SJCRH30 (cell line): ENCODE measurements at regions not wholly inside any gene's neighbourhood (a gene's known extent, or its start where the extent isn't known, plus 50 kb on each side); places are given as distances from the start of the nearest gene placed in this dataset.

Experiments used
- DNase-seq, 2 experiments: peaks; one replicate each; pipeline ENCODE4 v3.0.0-alpha.2; 2015 to 2020
- H3K27ac ChIP-seq: fragments of 250-450 bp; sonication (Bioruptor Pico); 2 replicates; pipeline ENCODE4 v1.5.1; 2020; ENCODE audit warnings: mild to moderate bottlenecking, moderate library complexity
- H3K27me3 ChIP-seq: fragments of 250-450 bp; sonication (Bioruptor Pico); 2 replicates; pipeline ENCODE4 v1.5.1; 2020; ENCODE audit warnings: mild to moderate bottlenecking, moderate library complexity
- H3K36me3 ChIP-seq: fragments of 250-450 bp; sonication (Bioruptor Pico); 2 replicates; pipeline ENCODE4 v1.5.1; 2020; ENCODE audit warnings: mild to moderate bottlenecking, moderate library complexity
- H3K4me1 ChIP-seq: fragments of 250-450 bp; sonication (Bioruptor Pico); 2 replicates; pipeline ENCODE4 v1.5.1; 2020; ENCODE audit warnings: mild to moderate bottlenecking, moderate library complexity
- H3K4me3 ChIP-seq: fragments of 250-450 bp; sonication (Bioruptor Pico); 2 replicates; pipeline ENCODE4 v1.5.1; 2020; ENCODE audit warnings: mild to moderate bottlenecking, moderate library complexity
- H3K9me3 ChIP-seq: fragments of 250-450 bp; sonication (Bioruptor Pico); replicated peaks from 2 replicates; pipeline ENCODE4 v1.5.1; 2020; ENCODE audit warnings: mild to moderate bottlenecking, moderate library complexity

- Histone ChIP-seq H3K36me3 (no peaks in the 10 kb centered on the region), H3K9me3 (no peaks in the 10 kb centered on the region), H3K27me3 (no peaks in the 10 kb centered on the region), H3K4me3 (no peak overlapping the region), H3K27ac (no peak overlapping the region), H3K4me1 (no peaks in the 10 kb centered on the region)
- no peak for DNase-seq
Observed at GRCh38 chr12:68510397-68510796, 100.3 kb upstream of the RAP1B start.

- no peaks in the 10 kb centered on the region for H3K36me3 ChIP-seq
- no peaks in the 10 kb centered on the region for H3K4me1 ChIP-seq
- H3K27ac ChIP-seq = no peak overlapping the region
- H3K27me3 ChIP-seq = no peaks in the 10 kb centered on the region
- no peaks in the 10 kb centered on the region for H3K9me3 ChIP-seq
- no peak overlapping the region for H3K4me3 ChIP-seq
- no peak for DNase-seq
Observed at GRCh38 chr12:68514807-68515411, 95.8 kb upstream of the RAP1B start.

- Histone ChIP-seq H3K4me3 (no peak overlapping the region), H3K27ac (no peak overlapping the region), H3K36me3 (no peaks in the 10 kb centered on the region), H3K4me1 (peaks cover 2% of the 10 kb centered on the region), H3K9me3 (no peaks in the 10 kb centered on the region), H3K27me3 (no peaks in the 10 kb centered on the region)
- DNase-seq = no peak
Observed at GRCh38 chr12:68515793-68516192, 94.9 kb upstream of the RAP1B start.

GRCh38 chr12:68521321-68521839 is 89.3 kb upstream of the RAP1B start:
- Histone ChIP-seq H3K36me3 (no peaks in the 10 kb centered on the region), H3K27ac (peak overlapping the region; percentile 29; the same call in 1 of the 2 replicates), H3K4me1 (peaks cover 6% of the 10 kb centered on the region), H3K9me3 (no peaks in the 10 kb centered on the region), H3K27me3 (no peaks in the 10 kb centered on the region), H3K4me3 (peak overlapping the region; percentile 8; the same call in 1 of the 2 replicates)
- DNase-seq = peak in 1 of 2 experiments; percentile 37

- no peak for DNase-seq
- no peak overlapping the region; the same call in 1 of the 2 replicates for H3K4me3 ChIP-seq
- no peaks in the 10 kb centered on the region for H3K9me3 ChIP-seq
- no peaks in the 10 kb centered on the region for H3K27me3 ChIP-seq
- no peaks in the 10 kb centered on the region for H3K36me3 ChIP-seq
- H3K27ac ChIP-seq = peak overlapping the region; percentile 29; the same call in 1 of the 2 replicates
- peaks cover 6% of the 10 kb centered on the region for H3K4me1 ChIP-seq
Observed at GRCh38 chr12:68521848-68522502, 88.7 kb upstream of the RAP1B start.

GRCh38 chr12:68529466-68529865 is 81.2 kb upstream of the RAP1B start:
- H3K4me1 ChIP-seq = no peaks in the 10 kb centered on the region
- no peaks in the 10 kb centered on the region for H3K9me3 ChIP-seq
- no peak for DNase-seq
- H3K27me3 ChIP-seq = no peaks in the 10 kb centered on the region
- H3K36me3 ChIP-seq = no peaks in the 10 kb centered on the region
- H3K27ac ChIP-seq = no peak overlapping the region
- H3K4me3 ChIP-seq = no peak overlapping the region

GRCh38 chr12:68529869-68530268 is 80.8 kb upstream of the RAP1B start:
- DNase-seq = no peak
- H3K27ac ChIP-seq = no peak overlapping the region

GRCh38 chr12:68530299-68530698 is 80.4 kb upstream of the RAP1B start:
- no peaks in the 10 kb centered on the region for H3K27me3 ChIP-seq
- H3K27ac ChIP-seq = no peak overlapping the region
- H3K36me3 ChIP-seq = no peaks in the 10 kb centered on the region
- no peaks in the 10 kb centered on the region for H3K9me3 ChIP-seq
- H3K4me1 ChIP-seq = no peaks in the 10 kb centered on the region
- no peak overlapping the region for H3K4me3 ChIP-seq
- no peak for DNase-seq

More at GRCh38 chr12:68529869-68530268, 80.8 kb upstream of the RAP1B start:
- Histone ChIP-seq H3K36me3 (no peaks in the 10 kb centered on the region), H3K9me3 (no peaks in the 10 kb centered on the region), H3K4me1 (no peaks in the 10 kb centered on the region), H3K27me3 (no peaks in the 10 kb centered on the region), H3K4me3 (no peak overlapping the region)

- Histone ChIP-seq H3K4me3 (no peak overlapping the region), H3K36me3 (no peaks in the 10 kb centered on the region), H3K27me3 (no peaks in the 10 kb centered on the region), H3K4me1 (no peaks in the 10 kb centered on the region), H3K9me3 (no peaks in the 10 kb centered on the region), H3K27ac (no peak overlapping the region)
- DNase-seq = no peak
Observed at GRCh38 chr12:68530965-68531364, 79.7 kb upstream of the RAP1B start.

GRCh38 chr12:68532204-68532886 is 78.4 kb upstream of the RAP1B start:
- DNase-seq = no peak
- Histone ChIP-seq H3K36me3 (no peaks in the 10 kb centered on the region), H3K4me3 (no peak overlapping the region), H3K4me1 (no peaks in the 10 kb centered on the region), H3K27ac (no peak overlapping the region), H3K9me3 (no peaks in the 10 kb centered on the region), H3K27me3 (no peaks in the 10 kb centered on the region)

- DNase-seq = no peak
- H3K4me3 ChIP-seq = no peak overlapping the region
- no peaks in the 10 kb centered on the region for H3K4me1 ChIP-seq
- no peaks in the 10 kb centered on the region for H3K27me3 ChIP-seq
- no peaks in the 10 kb centered on the region for H3K36me3 ChIP-seq
- H3K9me3 ChIP-seq = no peaks in the 10 kb centered on the region
- H3K27ac ChIP-seq = no peak overlapping the region
Observed at GRCh38 chr12:68532887-68533248, 77.8 kb upstream of the RAP1B start.

- no peaks in the 10 kb centered on the region for H3K4me1 ChIP-seq
- H3K9me3 ChIP-seq = no peaks in the 10 kb centered on the region
- no peaks in the 10 kb centered on the region for H3K36me3 ChIP-seq
- H3K27me3 ChIP-seq = no peaks in the 10 kb centered on the region
- no peak overlapping the region for H3K27ac ChIP-seq
- H3K4me3 ChIP-seq = no peak overlapping the region
- DNase-seq = no peak
Observed at GRCh38 chr12:68534108-68534507, 76.6 kb upstream of the RAP1B start.

GRCh38 chr12:68536885-68537485 is 73.7 kb upstream of the RAP1B start:
- Histone ChIP-seq H3K9me3 (no peaks in the 10 kb centered on the region), H3K27me3 (no peaks in the 10 kb centered on the region), H3K36me3 (no peaks in the 10 kb centered on the region), H3K27ac (no peak overlapping the region), H3K4me1 (no peaks in the 10 kb centered on the region), H3K4me3 (no peak overlapping the region)
- no peak for DNase-seq

GRCh38 chr12:68537571-68537970 is 73.1 kb upstream of the RAP1B start:
- no peak for DNase-seq
- Histone ChIP-seq H3K4me1 (no peaks in the 10 kb centered on the region), H3K27me3 (no peaks in the 10 kb centered on the region), H3K9me3 (no peaks in the 10 kb centered on the region), H3K4me3 (no peak overlapping the region), H3K27ac (no peak overlapping the region), H3K36me3 (no peaks in the 10 kb centered on the region)
